KMS-11 (cell line): ENCODE measurements at regions not wholly inside any gene's neighbourhood (a gene's known extent, or its start where the extent isn't known, plus 50 kb on each side); places are given as distances from the start of the nearest gene placed in this dataset.

Source experiments
- H2AFZ ChIP-seq: fragments of 200-600 bp; sonication (generic); 2 replicates; pipeline ENCODE4 v1.6.1; 2016; ENCODE audit warnings: antibody characterized with exemption, mixed run types, low read depth
- H3K27ac ChIP-seq: fragments of 200-600 bp; sonication (generic); 2 replicates; pipeline ENCODE4 v1.6.1; 2016; ENCODE audit warnings: mild to moderate bottlenecking, mixed run types
- H3K27me3 ChIP-seq: fragments of 200-600 bp; sonication (generic); 2 replicates; pipeline ENCODE4 v1.6.1; 2017; ENCODE audit warnings: mild to moderate bottlenecking, low read depth, mixed run types, moderate library complexity; ENCODE audit not compliant: insufficient read depth
- H3K36me3 ChIP-seq: fragments of 200-600 bp; sonication (generic); 2 replicates; pipeline ENCODE4 v1.6.1; 2017; ENCODE audit warnings: mild to moderate bottlenecking, mixed run types; ENCODE audit not compliant: insufficient read depth
- H3K4me1 ChIP-seq: fragments of 200-600 bp; sonication (generic); 2 replicates; pipeline ENCODE4 v1.6.1; 2016; ENCODE audit warnings: mild to moderate bottlenecking, low read depth, mixed run types; ENCODE audit not compliant: poor library complexity, severe bottlenecking
- H3K4me2 ChIP-seq: fragments of 200-600 bp; sonication (generic); 2 replicates; pipeline ENCODE4 v1.7.0; 2016; ENCODE audit warnings: mild to moderate bottlenecking, mixed run types
- H3K4me3 ChIP-seq: fragments of 200-600 bp; sonication (generic); IDR thresholded peaks from 2 replicates; pipeline ENCODE4 v1.6.1; 2017; ENCODE audit warnings: low read depth, low read length, mixed read lengths; ENCODE audit not compliant: insufficient read depth
- H3K79me2 ChIP-seq: fragments of 200-600 bp; sonication (generic); 2 replicates; pipeline ENCODE4 v1.6.1; 2016; ENCODE audit warnings: low read depth, mixed run types; ENCODE audit not compliant: insufficient read depth
- H3K9ac ChIP-seq: fragments of 200-600 bp; sonication (generic); 2 replicates; pipeline ENCODE4 v1.6.1; 2016; ENCODE audit warnings: mild to moderate bottlenecking, mixed run types
- H4K20me1 ChIP-seq: fragments of 200-600 bp; sonication (generic); 2 replicates; pipeline ENCODE4 v1.6.1; 2016; ENCODE audit warnings: mild to moderate bottlenecking, mixed run types; ENCODE audit not compliant: insufficient read depth
- TF ChIP-seq, protein P1 (sequence below): fragments of 200-600 bp; sonication (generic); conservative IDR thresholded peaks from 2 replicates; pipeline ENCODE4 v1.6.1; 2017; ENCODE audit warnings: low read depth, mild to moderate bottlenecking, antibody characterized with exemption, low read length, moderate library complexity, mixed read lengths

GRCh38 chr10:128852449-128852848 is 614.6 kb upstream of the MGMT start:
- H3K79me2 ChIP-seq, result no peaks in the 10 kb centered on the region
- no peak overlapping the region for H2AFZ ChIP-seq
- no peak overlapping the region for H3K4me3 ChIP-seq
- no peaks in the 10 kb centered on the region for H3K27me3 ChIP-seq
- H3K4me2 ChIP-seq, result no peak overlapping the region
- TF ChIP-seq, protein P1, sequence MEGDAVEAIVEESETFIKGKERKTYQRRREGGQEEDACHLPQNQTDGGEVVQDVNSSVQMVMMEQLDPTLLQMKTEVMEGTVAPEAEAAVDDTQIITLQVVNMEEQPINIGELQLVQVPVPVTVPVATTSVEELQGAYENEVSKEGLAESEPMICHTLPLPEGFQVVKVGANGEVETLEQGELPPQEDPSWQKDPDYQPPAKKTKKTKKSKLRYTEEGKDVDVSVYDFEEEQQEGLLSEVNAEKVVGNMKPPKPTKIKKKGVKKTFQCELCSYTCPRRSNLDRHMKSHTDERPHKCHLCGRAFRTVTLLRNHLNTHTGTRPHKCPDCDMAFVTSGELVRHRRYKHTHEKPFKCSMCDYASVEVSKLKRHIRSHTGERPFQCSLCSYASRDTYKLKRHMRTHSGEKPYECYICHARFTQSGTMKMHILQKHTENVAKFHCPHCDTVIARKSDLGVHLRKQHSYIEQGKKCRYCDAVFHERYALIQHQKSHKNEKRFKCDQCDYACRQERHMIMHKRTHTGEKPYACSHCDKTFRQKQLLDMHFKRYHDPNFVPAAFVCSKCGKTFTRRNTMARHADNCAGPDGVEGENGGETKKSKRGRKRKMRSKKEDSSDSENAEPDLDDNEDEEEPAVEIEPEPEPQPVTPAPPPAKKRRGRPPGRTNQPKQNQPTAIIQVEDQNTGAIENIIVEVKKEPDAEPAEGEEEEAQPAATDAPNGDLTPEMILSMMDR, result no peak
- no peak overlapping the region for H3K9ac ChIP-seq
- no peaks in the 10 kb centered on the region for H3K36me3 ChIP-seq
- H3K4me1 ChIP-seq, result no peaks in the 10 kb centered on the region
- no peaks in the 10 kb centered on the region for H4K20me1 ChIP-seq
- H3K27ac ChIP-seq, result no peak overlapping the region

- TF ChIP-seq, protein P1, result no peak
- Histone ChIP-seq H3K27me3 (no peaks in the 10 kb centered on the region), H3K4me3 (no peak overlapping the region), H3K9ac (no peak overlapping the region), H3K4me1 (no peaks in the 10 kb centered on the region), H4K20me1 (no peaks in the 10 kb centered on the region), H3K27ac (no peak overlapping the region), H3K79me2 (no peaks in the 10 kb centered on the region), H2AFZ (no peak overlapping the region), H3K36me3 (no peaks in the 10 kb centered on the region), H3K4me2 (no peak overlapping the region)
Observed at GRCh38 chr10:128852902-128853301, 614.1 kb upstream of the MGMT start.

- Histone ChIP-seq H3K36me3 (no peaks in the 10 kb centered on the region), H4K20me1 (no peaks in the 10 kb centered on the region), H3K9ac (no peak overlapping the region), H3K79me2 (no peaks in the 10 kb centered on the region), H3K27ac (no peak overlapping the region), H3K4me3 (no peak overlapping the region), H3K27me3 (no peaks in the 10 kb centered on the region), H3K4me2 (no peak overlapping the region), H2AFZ (no peak overlapping the region), H3K4me1 (no peaks in the 10 kb centered on the region)
- TF ChIP-seq, protein P1, result no peak
Observed at GRCh38 chr10:128853537-128853936, 613.5 kb upstream of the MGMT start.

- TF ChIP-seq, protein P1, result no peak
- Histone ChIP-seq H2AFZ (no peak overlapping the region), H3K79me2 (no peaks in the 10 kb centered on the region), H3K4me1 (no peaks in the 10 kb centered on the region), H3K4me2 (no peak overlapping the region), H4K20me1 (no peaks in the 10 kb centered on the region), H3K4me3 (no peak overlapping the region), H3K27ac (no peak overlapping the region), H3K9ac (no peak overlapping the region), H3K36me3 (no peaks in the 10 kb centered on the region), H3K27me3 (no peaks in the 10 kb centered on the region)
Observed at GRCh38 chr10:128854204-128854603, 612.8 kb upstream of the MGMT start.
